ENCODE measurements at regions not wholly inside any gene's neighbourhood (a gene's known extent, or its start where the extent isn't known, plus 50 kb on each side); places are given as distances from the start of the nearest gene placed in this dataset.

DNA sequence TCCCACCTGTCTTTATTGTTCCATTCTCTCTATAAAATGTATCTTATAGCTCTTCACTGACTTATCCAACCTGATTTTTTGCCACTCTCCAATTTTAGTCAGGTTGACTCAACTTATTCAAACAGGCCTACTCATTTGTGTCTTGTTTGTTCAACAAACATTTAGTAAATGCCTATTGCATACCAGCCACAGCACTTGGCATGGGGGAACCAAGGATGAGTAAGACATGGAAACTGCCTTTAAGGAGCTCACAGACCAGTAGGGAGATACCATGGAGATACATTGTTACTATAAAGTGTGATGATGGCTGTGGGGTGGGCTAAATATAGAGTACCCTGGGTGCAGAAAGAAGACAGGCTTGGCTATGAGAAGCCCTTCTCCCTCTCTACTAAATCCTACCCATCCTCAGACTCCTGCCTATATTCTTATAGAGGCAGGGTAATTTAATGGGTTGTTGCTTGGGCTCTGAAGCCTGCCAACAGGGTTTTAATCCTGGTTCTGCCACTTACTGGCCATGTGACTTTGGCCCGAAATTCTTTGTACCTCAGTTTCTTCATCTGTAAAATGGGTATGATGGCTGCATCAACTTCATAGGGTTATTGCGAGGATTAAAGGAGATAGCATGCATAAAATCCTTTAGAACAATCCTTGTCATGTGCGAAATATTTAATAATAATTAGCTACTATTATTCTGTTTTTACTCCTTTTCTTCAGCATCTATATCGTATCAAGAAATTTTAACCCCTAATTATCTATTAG is 348.5 kb upstream of the UMPS start:
- no peak for DNase-seq

DNA sequence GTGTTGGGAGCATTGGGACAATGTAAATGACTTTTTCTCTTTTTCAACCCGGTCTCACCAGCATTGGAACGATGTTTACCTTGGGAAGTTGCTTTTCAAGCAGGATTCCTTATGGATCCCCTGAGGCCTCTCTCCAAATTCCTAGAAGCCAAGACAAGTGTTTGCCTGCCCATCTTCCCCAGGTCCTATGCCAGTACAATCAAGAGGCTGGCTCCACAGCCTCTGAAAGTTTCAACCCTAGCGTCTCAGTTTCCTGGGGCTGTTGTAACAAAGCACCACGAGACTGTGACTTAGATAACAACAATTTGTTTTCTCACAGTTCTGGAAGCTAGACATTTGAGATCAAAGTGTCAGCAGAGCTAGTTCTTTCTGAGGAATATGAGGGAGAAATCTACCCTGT is 347.2 kb upstream of the UMPS start:
- DNase-seq, result no peak

DNA sequence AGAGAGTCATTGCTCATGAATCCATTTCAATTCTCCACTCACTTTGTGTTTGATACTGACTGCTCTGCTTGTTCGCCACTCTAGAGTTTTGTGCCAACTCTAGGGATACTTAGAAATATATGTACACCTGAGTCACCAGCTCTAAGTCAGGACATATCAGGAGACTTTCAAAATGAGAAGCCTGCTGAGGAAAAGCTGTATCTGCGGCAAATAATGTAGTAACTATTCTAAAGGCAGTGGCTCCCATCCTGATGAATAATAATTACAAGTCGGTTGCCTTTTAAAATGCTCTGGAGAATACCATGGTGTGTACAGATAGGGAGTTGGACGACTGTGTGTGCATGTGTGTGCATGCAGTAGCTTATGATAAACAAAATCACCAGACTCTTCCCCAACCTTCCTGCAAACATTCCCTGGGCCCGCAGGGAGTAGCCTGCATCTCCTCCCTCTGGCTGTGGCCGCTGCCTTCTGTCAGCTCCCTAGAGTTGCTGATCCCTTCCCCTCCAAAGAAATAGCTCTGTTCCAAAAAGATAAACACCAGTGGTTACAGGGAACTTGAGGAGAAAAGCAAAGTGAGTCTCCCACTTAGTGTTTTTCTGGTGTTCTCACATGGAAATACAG is 346.3 kb upstream of the UMPS start:
- no peak for DNase-seq

DNA sequence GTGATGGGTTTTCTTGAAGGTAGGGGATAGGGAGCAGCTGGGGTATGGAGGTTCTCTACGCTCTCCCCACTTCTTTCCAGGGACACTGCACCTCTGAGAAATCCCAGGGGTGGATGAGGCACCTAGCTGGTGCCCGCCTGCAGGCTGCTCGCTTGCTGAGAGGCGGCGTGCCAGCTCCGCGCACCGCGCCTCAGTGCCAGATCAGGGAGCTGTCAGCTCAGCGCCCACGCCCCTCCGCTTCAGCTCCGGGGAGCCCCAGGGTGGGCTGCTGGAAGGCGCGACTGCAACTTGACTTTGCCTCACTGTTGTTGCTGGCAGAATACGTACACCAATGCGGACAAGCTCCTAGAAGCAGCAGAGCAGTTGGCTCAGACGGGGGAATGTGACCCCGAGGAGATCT is 345.7 kb upstream of the UMPS start:
- DNase-seq, result no peak

DNA sequence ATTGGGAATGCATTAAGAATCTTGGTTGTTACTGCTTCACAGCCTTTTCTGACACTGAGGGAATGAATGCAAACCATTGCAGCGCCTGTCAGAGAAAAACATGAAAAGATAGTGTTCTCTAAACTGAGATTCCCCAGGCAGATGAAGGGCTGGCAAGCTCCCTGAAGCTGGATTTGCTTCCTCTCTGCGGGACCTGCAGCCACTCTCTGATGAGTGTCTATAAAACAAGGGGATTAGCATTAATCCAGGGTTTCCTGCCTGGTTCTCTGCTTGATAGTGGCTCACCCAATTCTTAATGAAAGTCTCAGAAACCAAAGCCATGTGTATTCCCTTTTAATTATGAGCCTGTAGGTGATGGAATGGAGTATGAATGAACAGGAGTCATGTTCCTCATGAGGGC is 344.3 kb upstream of the UMPS start:
- DNase-seq, result no peak

DNA sequence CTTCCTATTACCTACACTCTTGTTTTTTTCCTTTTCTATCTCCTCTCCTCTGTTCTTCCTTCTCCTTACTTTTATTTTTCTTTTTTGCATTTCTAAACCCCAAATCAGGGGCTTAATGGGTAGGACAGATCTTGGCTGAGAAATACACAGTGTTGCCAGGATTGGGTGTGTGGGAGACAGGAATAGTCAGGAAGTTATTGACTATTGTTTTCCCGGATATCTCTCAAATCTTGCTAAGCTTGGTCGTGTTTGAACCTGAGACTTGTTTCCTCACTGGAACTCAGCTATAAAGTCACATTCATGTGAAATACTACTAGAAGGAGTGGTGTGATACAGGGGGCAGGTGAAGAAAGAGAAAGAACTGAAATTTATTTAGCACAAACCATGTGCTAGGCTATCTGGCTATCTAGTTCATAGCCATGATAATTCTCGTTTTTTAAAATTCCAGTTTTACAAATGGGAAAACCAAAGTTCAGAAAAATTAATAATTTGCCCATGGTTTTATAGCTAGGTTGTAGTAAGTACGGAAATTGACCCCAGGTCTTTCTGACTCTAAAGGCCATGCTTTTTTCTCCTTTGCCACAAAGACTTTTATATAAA is 343.2 kb upstream of the UMPS start:
- no peak for DNase-seq

DNA sequence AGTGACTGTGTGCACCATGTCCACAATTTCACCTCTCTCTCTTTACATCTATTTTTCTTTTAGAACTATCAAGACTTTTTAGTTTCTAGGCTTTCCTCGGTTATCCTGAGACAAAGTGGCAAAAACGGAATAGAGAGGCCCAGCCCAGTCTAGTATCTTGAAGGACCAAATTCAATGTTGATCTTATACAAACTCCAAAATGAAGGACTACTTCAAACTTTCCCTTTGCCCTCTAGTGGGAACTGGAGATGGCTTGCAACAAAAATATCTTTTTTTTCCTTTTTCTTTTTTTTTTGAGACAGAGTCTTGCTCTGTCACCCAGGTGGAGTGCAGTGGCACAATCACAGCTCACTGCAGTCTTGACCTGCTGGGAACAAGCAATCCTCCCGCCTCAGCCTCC is 338.5 kb upstream of the UMPS start:
- no peak for DNase-seq

DNA sequence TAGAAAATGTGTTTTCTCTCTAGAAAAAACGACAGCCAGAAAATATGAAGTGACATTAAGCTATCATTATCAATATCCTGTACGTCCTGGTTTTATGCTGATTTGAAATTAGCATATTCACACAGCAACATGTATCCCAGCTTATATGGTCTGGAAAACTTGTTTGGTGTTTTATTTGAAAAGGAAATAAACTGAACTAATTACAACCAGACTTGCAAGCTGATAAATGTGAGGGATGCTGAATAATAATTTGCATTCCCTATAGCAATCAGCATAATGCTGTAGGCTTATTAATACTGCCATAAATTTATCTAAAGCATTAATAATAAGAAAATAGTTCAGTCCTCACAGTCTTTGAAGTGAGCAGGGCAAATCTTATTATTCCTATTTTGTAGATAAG is 336.9 kb upstream of the UMPS start:
- no peak for DNase-seq

DNA sequence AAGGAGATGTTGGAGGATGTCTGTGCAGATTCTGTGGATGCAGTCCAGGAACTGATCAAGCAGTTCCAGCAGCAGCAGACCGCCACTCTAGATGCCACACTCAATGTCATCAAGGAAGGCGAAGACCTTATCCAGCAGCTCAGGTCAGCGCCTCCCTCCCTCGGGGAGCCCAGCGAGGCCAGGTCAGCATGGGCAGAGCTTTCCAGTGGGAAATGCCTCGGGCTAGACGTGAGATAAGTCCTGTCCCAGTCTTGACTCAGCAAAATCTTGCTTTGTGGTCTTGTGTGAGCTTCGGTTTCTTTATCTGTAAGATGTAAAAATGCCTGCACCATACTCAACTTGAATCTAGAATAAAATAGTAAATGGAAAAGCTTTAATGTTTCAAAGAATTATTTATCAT is 335.1 kb upstream of the UMPS start:
- DNase-seq, result no peak

DNA sequence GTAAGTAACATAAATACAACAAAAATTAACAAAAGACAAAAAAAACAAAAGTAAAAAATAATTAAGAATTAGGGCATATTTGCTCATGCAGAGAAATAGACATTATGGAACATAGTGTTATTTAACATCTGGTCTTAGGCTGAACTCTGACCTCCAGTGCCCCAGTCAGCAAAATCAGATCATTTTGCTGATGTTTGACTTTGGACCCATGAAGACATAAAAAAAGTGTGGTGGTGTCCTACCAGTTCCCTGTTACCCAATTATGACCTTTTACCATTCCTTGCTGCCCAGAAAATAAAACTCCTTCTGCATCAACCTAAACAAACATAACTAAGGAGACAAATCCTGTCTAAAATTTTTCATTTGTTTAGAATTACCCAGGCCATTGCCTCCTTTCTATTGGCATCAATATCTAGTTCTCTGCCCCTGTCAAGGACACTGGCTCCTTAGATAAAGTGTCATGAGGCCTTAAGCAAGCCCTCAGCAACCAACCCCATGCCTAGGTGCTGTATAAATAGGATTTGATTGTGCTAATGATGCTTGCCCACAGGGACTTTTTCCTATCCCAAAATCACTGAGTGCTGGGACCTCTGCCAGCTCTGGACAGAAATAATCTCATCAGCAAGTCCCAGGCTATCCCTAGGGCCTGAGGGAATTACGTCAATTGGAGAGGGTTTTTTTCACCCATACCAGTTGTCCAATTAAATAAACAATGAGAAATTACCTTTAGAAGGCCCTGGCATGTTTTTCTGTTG is 334.5 kb upstream of the UMPS start:
- no peak for DNase-seq

DNA sequence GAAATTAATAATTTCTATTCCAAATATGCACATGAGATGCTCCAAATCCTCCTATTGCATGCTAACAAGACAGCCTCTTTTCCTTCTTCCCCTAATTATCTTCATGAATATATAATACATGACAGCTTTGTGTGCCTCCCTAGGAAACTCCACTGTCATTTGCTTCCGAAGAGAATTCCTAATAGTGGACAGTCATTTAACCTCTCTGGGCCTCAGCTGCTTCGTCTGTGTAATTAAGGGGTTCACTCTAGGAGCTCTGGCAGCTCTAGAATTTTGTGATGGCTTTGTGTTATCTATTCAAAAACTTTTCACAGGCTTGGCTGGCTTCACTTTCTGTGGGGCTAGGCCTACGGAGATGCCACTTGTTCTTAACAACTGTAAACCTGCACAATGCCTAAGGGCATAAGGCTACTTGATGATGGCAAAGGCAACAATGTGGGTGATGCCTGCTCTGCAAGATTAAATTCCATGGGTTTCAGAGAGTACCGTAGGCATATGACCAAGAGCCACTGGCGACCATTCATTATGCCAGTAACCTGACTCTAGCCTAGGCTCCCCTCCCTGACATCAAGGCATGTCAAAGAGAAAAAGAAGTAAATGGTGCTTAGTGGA is 333.8 kb upstream of the UMPS start:
- DNase-seq, result no peak

DNA sequence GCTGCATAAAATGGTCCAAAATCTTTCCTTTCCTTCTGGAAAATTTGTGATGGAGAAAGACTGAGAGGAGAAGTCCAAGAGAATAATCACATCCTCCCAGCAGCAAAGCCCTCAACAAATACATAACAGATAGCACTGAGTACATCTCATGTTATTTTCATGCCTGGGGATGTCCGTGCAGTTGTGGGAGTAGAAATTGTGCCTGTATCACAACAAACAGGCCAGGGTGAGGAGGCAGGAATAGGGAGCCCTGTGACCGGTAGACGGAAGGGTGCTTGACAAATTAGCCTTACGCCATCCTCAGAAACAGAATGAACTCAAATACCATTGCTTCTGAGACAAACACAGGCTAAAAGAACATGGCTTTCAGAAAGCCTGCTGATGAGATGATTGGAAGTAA is 333.2 kb upstream of the UMPS start:
- no peak for DNase-seq

DNA sequence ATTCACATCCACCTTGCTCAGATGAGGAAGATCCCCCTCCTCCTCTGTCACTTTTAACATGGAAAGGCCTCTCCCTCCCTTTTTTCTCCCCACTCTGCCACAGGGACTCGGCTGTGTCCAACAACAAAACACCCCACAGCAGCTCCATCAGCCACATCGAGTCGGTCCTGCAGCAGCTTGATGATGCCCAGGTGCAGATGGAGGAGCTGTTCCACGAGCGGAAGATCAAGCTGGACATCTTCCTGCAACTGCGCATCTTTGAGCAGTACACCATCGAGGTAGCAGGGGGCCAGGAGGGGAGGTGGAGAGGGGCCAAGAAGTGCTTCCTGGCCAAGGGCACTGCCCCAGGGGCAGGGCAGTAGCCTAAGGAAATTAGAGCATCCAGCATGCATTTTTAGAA is 331.7 kb upstream of the UMPS start:
- DNase-seq, result no peak

DNA sequence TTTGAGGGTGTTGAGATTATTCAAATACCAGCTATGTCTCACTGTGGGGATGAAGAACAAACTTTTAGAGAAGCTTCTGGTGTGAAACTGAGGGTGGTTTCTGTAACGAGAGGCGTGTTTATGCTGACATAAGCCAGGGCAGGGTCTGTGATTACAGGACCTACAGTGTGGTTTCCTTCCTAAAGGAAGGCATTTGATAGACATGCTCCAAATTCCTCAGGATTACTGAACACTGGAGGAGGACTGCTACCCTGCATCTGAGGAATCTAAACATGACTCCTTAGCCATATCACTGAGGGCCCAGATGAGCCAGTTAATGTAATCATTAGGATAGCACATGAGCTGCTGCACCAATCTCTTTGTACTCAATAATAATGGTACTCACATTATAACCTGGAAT is 328.4 kb upstream of the UMPS start:
- no peak for DNase-seq

DNA sequence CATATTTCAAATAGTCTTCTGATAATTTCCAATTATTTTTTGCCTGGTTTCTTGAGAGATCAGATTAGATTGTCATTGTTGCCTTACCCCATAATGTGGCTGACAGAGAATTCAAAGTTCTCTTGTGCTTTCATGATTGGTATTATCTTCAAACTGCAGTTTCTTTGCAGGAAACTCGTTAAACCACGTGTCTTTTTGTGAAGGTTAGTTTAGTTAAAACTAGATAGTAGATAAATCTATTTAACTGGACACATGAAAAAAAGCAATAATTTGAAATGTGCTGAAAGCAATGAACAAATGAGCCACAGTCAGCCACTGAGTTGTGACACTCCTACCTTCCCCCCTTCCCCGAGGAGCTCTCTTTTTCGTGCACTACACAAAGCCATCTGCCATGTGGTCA is 327.5 kb upstream of the UMPS start:
- no peak for DNase-seq

DNA sequence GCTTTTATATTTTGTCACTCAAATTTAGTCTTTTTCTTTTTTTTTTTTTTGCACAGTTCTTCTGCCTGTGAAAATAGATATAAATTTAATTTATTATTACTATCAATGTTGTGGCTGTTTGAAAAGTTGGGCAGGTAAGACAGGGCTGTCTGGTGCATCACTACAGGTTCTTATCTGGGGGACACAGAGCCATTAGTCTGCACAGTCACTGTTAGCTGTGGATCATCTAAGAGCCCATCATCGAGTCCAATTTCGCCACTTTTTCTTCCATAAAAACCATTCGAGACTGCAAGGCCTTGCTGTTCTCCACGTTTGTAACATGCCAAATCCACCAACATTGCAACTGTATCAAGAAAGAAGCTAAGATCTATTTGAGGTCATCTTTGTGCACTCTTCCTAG is 325.6 kb upstream of the UMPS start:
- DNase-seq, result no peak

DNA sequence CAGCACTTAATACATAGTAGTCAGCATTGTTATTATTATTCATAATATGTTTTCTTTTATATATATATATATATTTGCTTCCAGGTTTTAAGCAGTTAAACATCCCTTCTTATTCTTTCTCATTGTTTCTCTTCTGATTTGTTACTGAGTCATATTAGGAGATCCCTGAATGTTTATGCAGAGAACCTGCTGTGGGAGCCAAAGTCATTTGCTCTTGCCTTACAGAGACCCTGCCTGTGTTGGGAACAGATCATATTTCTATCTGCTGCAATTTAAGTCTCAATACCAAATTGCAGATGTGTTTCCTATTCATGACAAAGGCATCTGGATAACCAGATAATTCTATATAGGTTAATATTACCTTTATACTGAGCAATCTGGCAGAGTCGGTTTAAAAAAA is 323.0 kb upstream of the UMPS start:
- DNase-seq, result no peak

DNA sequence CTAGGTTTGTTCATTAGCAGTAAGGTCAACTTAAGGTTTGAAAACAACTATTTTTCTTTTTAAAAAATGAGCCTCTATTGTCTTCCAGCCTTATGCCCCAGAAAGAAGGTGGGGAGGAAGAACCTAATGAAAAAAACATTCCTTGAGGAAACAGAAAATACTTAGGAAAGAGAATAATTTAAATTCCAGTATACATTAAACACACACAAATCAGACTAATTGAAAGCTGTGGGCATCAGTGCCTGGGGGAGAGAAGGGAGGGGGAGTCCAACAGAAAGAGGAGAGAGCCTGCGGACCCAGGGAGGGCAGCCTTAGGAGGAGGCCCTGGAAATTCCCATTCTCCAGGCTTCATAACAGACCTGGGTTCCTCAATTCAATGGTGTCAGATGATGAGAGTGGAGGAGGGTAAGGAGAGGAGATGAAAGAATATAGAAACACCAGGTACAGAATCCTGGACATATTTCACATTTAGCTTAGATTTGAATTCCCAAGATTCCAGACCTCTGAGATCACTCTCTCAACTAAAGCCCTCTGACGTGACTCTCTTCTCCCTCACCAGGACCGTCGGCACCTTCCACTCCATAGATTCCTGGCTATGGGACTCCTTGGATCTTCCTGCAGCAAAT is 320.5 kb upstream of the UMPS start:
- DNase-seq, result no peak

DNA sequence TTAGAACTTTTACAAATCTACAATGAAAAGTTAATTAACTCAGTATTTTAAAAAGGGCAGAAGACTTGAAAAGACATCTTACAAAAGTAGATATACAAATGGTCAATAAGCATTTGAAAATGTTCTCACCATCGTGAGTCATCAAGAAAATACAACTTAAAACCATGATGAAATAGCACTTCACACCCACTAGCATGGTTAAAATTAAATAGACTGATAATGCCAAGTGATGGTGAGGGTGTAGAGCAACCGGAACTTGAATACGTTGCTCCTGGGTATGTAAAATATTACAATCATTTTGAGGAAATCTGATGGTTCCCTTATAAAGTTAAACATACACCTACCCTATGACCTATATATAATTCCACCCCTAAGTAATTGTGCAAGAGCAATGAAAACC is 319.8 kb upstream of the UMPS start:
- no peak for DNase-seq

DNA sequence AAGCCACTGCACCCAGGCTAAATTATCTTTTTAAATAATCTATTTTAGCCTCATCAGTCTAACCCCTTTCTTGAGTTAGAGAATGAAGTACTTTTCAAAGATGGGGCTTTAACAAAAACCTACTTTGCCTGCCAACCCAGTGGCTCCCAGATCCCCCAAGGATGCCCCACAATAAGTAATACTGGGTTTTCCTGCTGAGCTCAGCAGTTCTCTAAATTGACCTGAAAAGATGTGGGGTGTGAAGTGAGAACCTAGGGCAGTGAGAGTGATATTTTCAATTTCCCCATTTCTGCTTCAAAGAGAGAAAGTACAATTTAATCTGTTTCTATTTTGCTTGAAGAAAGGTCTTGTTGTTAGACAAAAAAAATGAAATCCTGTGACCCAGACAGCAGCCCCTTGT is 318.5 kb upstream of the UMPS start:
- DNase-seq, result no peak

DNA sequence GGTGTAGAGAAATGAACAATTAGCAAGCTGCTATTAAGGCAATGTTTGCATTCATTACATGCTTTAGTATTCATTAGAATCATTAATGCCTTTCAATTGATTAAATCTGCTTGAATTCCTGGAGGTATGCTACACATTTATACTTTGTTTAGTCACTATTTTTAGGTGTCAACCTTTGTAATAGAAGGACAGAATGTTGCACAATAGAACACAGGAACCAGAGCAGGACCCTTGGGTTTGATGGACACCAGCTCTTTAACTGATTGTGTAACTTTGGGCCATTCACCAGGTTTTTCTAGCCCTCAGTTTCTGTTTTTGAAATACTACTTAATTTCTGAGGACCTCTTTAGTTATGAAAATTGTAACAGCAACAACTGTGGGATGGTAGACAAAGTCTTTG is 317.6 kb upstream of the UMPS start:
- no peak for DNase-seq

DNA sequence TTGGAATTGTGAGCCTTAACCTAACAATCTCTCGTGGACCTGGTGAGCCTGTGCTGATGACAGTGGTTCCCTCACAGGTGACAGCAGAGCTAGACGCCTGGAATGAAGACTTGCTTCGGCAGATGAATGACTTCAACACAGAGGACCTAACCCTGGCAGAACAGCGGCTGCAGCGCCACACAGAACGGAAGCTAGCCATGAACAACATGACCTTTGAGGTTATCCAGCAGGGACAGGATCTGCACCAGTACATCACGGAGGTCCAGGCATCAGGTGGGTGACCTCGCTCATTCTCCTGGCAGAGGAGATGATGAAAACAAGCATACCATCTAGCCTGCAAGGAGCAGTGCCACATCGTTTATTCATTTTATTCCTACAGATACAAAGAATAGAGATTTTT is 316.9 kb upstream of the UMPS start:
- no peak for DNase-seq

DNA sequence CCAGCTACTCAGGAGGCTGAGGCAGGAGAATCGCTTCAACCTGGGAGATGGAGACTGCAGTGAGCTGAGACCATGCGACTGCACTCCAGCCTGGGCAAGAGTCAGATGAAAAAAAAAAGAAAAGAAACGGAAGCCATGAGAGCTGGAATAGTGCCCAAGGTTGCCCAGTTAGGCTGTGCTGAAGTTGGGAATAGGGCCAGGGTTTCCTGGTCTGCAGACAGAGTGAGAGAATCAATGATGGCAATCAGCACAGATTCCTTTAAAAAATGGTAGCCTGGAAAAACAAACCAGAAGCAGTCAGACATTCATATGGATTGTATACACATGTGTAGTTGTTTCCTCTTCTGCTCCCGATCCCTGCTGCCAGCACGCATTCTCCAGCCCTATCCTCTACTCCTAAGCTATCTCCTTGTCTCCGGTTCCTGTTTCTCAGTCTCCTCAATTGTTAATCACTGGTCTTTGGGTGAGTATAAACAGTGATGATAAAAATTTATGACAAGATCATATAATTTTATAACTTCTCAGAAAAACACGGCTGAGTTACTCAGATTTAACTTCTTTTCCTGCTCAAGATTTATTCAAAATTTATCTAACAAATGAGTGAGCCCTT is 316.2 kb upstream of the UMPS start:
- DNase-seq, result no peak
